NT2/D1 (cell line): ENCODE measurements at regions not wholly inside any gene's neighbourhood (a gene's known extent, or its start where the extent isn't known, plus 50 kb on each side); places are given as distances from the start of the nearest gene placed in this dataset.

ENCODE experiments used
- SUZ12 ChIP-seq: IDR thresholded peaks from 2 replicates; pipeline ENCODE4 v1.6.1; 2011; ENCODE audit not compliant: insufficient read length, insufficient read depth; ENCODE audit errors: extremely low read depth
- ZNF274 ChIP-seq: IDR thresholded peaks from 2 replicates; pipeline ENCODE4 v1.6.1; 2011; ENCODE audit warnings: mild to moderate bottlenecking, low read depth, low read length

DNA sequence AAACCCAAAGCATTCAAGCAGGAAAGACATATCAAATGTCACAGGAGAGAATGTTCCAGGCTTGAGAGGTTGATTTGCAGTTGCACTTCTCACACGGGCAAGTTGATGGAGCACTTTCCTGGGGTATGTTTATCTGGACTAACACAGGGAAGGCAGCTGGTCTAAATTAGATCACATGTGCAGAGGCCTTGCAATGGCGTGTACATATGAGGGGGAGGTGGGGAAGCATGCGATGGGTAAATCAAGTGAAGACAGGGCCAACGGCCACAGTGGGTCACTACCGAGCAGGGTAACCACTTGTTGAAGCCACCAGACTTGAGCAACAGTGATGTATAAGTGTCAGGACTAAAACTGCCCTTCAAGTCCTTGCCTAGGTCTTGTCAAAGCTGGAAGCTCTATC is 156.6 kb upstream of the MAF start:
- TF ChIP-seq ZNF274 = no peak
- TF ChIP-seq SUZ12 = no peak
